ENCODE measurements at regions not wholly inside any gene's neighbourhood (a gene's known extent, or its start where the extent isn't known, plus 50 kb on each side); places are given as distances from the start of the nearest gene placed in this dataset.

DNA sequence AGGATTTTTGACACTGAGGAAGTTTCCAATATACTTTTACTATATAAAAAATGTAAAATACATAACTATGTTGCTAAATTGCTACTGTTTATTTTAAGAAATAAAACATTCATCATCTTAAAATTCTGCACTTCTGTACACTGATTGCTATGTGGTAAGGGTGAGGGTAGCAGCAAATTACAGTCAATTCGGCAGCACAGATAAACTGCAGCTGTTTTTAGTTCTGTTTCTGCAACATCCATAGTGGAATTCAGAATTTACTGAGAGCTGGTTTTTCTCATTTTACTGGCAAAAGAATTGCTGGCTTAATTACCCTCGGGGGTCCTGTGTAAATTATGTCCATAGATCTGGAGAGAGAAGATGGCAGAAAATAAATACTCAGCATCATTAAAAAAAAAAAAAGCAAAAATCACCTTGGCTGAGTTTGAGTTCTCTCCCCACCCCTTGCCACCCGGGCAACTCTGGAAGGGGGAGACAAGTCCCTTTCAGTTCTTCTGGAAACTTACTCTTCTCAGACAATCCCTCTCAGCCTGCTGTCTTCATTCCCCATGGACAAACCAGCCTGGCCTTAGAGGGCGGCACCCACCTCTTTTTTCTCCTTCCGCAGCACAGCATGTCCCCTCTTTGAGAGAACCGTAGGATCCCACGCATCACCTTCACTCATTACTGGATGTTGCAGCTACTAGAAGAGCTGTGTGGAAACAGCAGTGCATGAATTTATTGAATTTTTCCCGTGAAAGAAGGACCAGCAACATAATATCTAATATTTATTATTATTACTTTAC is 501.1 kb upstream of the CELF2 start:
- TF ChIP-seq CTCF (IDR thresholded peaks at IDR 0.05; ENCODE audit: insufficient read depth, low read depth, low read length): no peak
- TF ChIP-seq EZH2 (IDR thresholded peaks at IDR 0.05; ENCODE audit: insufficient read depth, low read length): no peak
